ENCODE measurements at regions not wholly inside any gene's neighbourhood (a gene's known extent, or its start where the extent isn't known, plus 50 kb on each side); places are given as distances from the start of the nearest gene placed in this dataset.

DNA sequence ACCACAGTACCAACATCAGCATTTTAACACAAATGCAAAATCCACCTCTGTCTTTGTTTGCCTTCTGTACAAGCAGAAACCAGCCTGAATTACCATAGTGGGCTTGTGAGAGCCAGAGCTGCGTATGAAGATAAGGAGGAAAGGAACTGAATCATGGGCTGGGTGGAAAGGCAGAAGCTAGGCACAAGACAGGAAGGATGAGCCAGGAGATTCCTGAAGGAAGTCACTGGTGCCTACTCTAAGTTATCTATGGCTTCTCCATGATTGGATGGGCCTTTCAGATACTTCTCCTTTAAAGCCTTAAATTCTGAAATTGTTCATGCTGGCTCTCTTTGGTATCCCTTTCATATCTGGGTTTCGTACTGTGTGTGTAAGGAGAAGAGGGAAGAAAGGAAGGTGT is 140.6 kb downstream of the LCA5 start:
- no peak for TF ChIP-seq POLR2A (IDR thresholded peaks at IDR 0.05; ENCODE audit: low read depth, low read length)
- TF ChIP-seq POLR2AphosphoS5 (IDR thresholded peaks at IDR 0.05; ENCODE audit: low read depth, low read length): no peak
- no peak for TF ChIP-seq SPI1 (IDR thresholded peaks at IDR 0.05; ENCODE audit: low read depth, low read length)
- no peak for TF ChIP-seq TAF1 (IDR thresholded peaks at IDR 0.05; ENCODE audit: low read depth, low read length)
